Naive B cell (primary cell): ENCODE measurements at regions not wholly inside any gene's neighbourhood (a gene's known extent, or its start where the extent isn't known, plus 50 kb on each side); places are given as distances from the start of the nearest gene placed in this dataset.
"Not testable (repeated sequence)": the region's sequence is repeated elsewhere in the genome, so short reads cannot be mapped to it uniquely, and the experiment has no call there.

Experiments
- ATAC-seq, 2 donors: fragments of 150-1000 bp; cut with Tn5 transposase; 2 replicates each; pipeline ENCODE4 v1.10.0; 2021; ENCODE audit warnings: low read depth in 2 of 2, mild to moderate bottlenecking in 2 of 2, moderate library complexity in 2 of 2
- DNase-seq: peaks from one replicate; pipeline ENCODE4 v3.0.0; 2022
- H3K27ac Mint-ChIP-seq, 6 donors: one replicate each; pipeline ENCODE4 v1.8.0; 2020 to 2022; ENCODE audit warnings: mild to moderate bottlenecking in 6 of 6, mixed read lengths in 6 of 6, moderate library complexity in 5 of 6, inconsistent platforms in 2 of 6
- H3K27me3 Mint-ChIP-seq, 3 donors: one replicate each; pipeline ENCODE4 v1.8.0; 2021 to 2022; ENCODE audit warnings: mixed read lengths in 3 of 3, mild to moderate bottlenecking in 1 of 3
- H3K36me3 Mint-ChIP-seq, 2 donors: one replicate each; pipeline ENCODE4 v1.8.0; 2020 to 2022; ENCODE audit warnings: mixed read lengths in 2 of 2, inconsistent platforms in 1 of 2, mild to moderate bottlenecking in 1 of 2
- H3K4me1 Mint-ChIP-seq, 3 donors: one replicate each; pipeline ENCODE4 v1.8.0; 2020 to 2022; ENCODE audit warnings: mixed read lengths in 3 of 3, inconsistent platforms in 1 of 3, mild to moderate bottlenecking in 1 of 3, moderate library complexity in 1 of 3
- H3K4me3 Mint-ChIP-seq, 8 donors: one replicate each; pipeline ENCODE4 v1.8.0; 2020 to 2022; ENCODE audit warnings: mild to moderate bottlenecking in 8 of 8, mixed read lengths in 8 of 8, moderate library complexity in 8 of 8, inconsistent platforms in 2 of 8
- H3K9me3 Mint-ChIP-seq, 7 donors: one replicate each; pipeline ENCODE4 v1.8.0; 2020 to 2022; ENCODE audit warnings: mixed read lengths in 7 of 7, mild to moderate bottlenecking in 5 of 7, inconsistent platforms in 2 of 7, moderate library complexity in 1 of 7

- H3K9me3 Mint-ChIP-seq = no peaks in the 10 kb centered on the region
- H3K27me3 Mint-ChIP-seq = peaks cover 4 to 19% (median 7%) of the 10 kb centered on the region in 3 donors
- no peaks in the 10 kb centered on the region for H3K36me3 Mint-ChIP-seq
- H3K27ac Mint-ChIP-seq = no peak overlapping the region
- DNase-seq (no peak), ATAC-seq (no peak)
- no peaks in the 10 kb centered on the region for H3K4me1 Mint-ChIP-seq
- H3K4me3 Mint-ChIP-seq = no peak overlapping the region
Measured at GRCh38 chr11:130526846-130527245, 78.4 kb downstream of the ADAMTS15 start.

GRCh38 chr11:130527636-130528297 lies 79.3 kb downstream of the ADAMTS15 start:
- Mint-ChIP-seq H3K36me3 (no peaks in the 10 kb centered on the region), H3K27me3 (peaks cover 4 to 19% (median 7%) of the 10 kb centered on the region in 3 donors), H3K9me3 (no peaks in the 10 kb centered on the region)

GRCh38 chr11:130528298-130529261 lies 80.1 kb downstream of the ADAMTS15 start:
- H3K36me3 Mint-ChIP-seq = no peaks in the 10 kb centered on the region
- no peaks in the 10 kb centered on the region for H3K9me3 Mint-ChIP-seq
- peaks cover 4 to 16% (median 5%) of the 10 kb centered on the region in 3 donors for H3K27me3 Mint-ChIP-seq
- H3K4me1 Mint-ChIP-seq = no peaks in the 10 kb centered on the region
- DNase-seq (no peak), ATAC-seq (no peak)
- H3K27ac Mint-ChIP-seq = peak overlapping the region in 1 of 6 donors; percentile 49
- H3K4me3 Mint-ChIP-seq = no peak overlapping the region

More at GRCh38 chr11:130527636-130528297, 79.3 kb downstream of the ADAMTS15 start:
- no peak overlapping the region for H3K4me3 Mint-ChIP-seq
- no peak for DNase-seq
- no peaks in the 10 kb centered on the region for H3K4me1 Mint-ChIP-seq
- no peak for ATAC-seq
- no peak overlapping the region for H3K27ac Mint-ChIP-seq

- ATAC-seq (no peak), DNase-seq (no peak)
- no peak overlapping the region for H3K4me3 Mint-ChIP-seq
- no peak overlapping the region for H3K27ac Mint-ChIP-seq
- H3K27me3 Mint-ChIP-seq = peaks cover 0 to 13% (median 4%) of the 10 kb centered on the region in 3 donors
- no peaks in the 10 kb centered on the region for H3K4me1 Mint-ChIP-seq
- H3K36me3 Mint-ChIP-seq = no peaks in the 10 kb centered on the region
- no peaks in the 10 kb centered on the region for H3K9me3 Mint-ChIP-seq
Measured at GRCh38 chr11:130529366-130529765, 80.9 kb downstream of the ADAMTS15 start.

GRCh38 chr11:130531061-130531460 lies 82.6 kb downstream of the ADAMTS15 start:
- Mint-ChIP-seq H3K36me3 (no peaks in the 10 kb centered on the region), H3K4me1 (no peaks in the 10 kb centered on the region), H3K4me3 (no peak overlapping the region), H3K27ac (no peak overlapping the region), H3K9me3 (peaks cover 0 to 3% (median 0%) of the 10 kb centered on the region in 7 donors), H3K27me3 (peaks cover 0 to 17% (median 8%) of the 10 kb centered on the region in 3 donors)
- ATAC-seq (no peak), DNase-seq (no peak)

GRCh38 chr11:130533113-130533798 lies 84.8 kb downstream of the ADAMTS15 start:
- Mint-ChIP-seq H3K9me3 (peaks cover 0 to 3% (median 0%) of the 10 kb centered on the region in 7 donors), H3K4me1 (no peaks in the 10 kb centered on the region), H3K36me3 (no peaks in the 10 kb centered on the region), H3K27ac (no peak overlapping the region), H3K27me3 (peaks cover 0 to 8% (median 6%) of the 10 kb centered on the region in 3 donors), H3K4me3 (no peak overlapping the region)
- ATAC-seq (no peak), DNase-seq (no peak)

GRCh38 chr11:130533871-130534270 lies 85.4 kb downstream of the ADAMTS15 start:
- Mint-ChIP-seq H3K4me1 (no peaks in the 10 kb centered on the region), H3K4me3 (no peak overlapping the region), H3K27me3 (peaks cover 1 to 8% (median 4%) of the 10 kb centered on the region in 3 donors), H3K9me3 (peaks cover 0 to 3% (median 0%) of the 10 kb centered on the region in 7 donors), H3K36me3 (no peaks in the 10 kb centered on the region), H3K27ac (no peak overlapping the region)
- ATAC-seq = no peak
- DNase-seq = no peak

GRCh38 chr11:130534551-130534950 lies 86.1 kb downstream of the ADAMTS15 start:
- H3K9me3 Mint-ChIP-seq = peaks cover 0 to 4% (median 0%) of the 10 kb centered on the region in 7 donors
- peak overlapping the region in 1 of 6 donors; percentile 19 for H3K27ac Mint-ChIP-seq
- no peak for DNase-seq
- no peaks in the 10 kb centered on the region for H3K36me3 Mint-ChIP-seq
- H3K4me3 Mint-ChIP-seq = no peak overlapping the region
- ATAC-seq = no peak
- no peaks in the 10 kb centered on the region for H3K4me1 Mint-ChIP-seq
- H3K27me3 Mint-ChIP-seq = peaks cover 4 to 11% (median 8%) of the 10 kb centered on the region in 3 donors

- peaks cover 4 to 15% (median 11%) of the 10 kb centered on the region in 3 donors for H3K27me3 Mint-ChIP-seq
- H3K36me3 Mint-ChIP-seq = no peaks in the 10 kb centered on the region
- H3K9me3 Mint-ChIP-seq = peaks cover 0 to 6% (median 0%) of the 10 kb centered on the region in 7 donors
Measured at GRCh38 chr11:130535520-130535919, 87.1 kb downstream of the ADAMTS15 start.

GRCh38 chr11:130536106-130537040 lies 87.9 kb downstream of the ADAMTS15 start:
- peaks cover 4 to 15% (median 7%) of the 10 kb centered on the region in 3 donors for H3K27me3 Mint-ChIP-seq

More at GRCh38 chr11:130535520-130535919, 87.1 kb downstream of the ADAMTS15 start:
- no peak for ATAC-seq
- no peaks in the 10 kb centered on the region for H3K4me1 Mint-ChIP-seq
- peak overlapping the region in 1 of 6 donors; percentile 81 for H3K27ac Mint-ChIP-seq
- no peak for DNase-seq
- no peak overlapping the region for H3K4me3 Mint-ChIP-seq

GRCh38 chr11:130539680-130540079 lies 91.2 kb downstream of the ADAMTS15 start:
- not testable (repeated sequence) for ATAC-seq, H3K9me3 Mint-ChIP-seq, H3K4me1 Mint-ChIP-seq, H3K36me3 Mint-ChIP-seq, DNase-seq, H3K4me3 Mint-ChIP-seq, H3K27ac Mint-ChIP-seq
- H3K27me3 Mint-ChIP-seq = peaks cover 8 to 15% (median 9%) of the 10 kb centered on the region in 3 donors

More at GRCh38 chr11:130536106-130537040, 87.9 kb downstream of the ADAMTS15 start:
- ATAC-seq = no peak
- no peak overlapping the region for H3K27ac Mint-ChIP-seq
- no peaks in the 10 kb centered on the region for H3K36me3 Mint-ChIP-seq
- peak overlapping the region in 1 of 8 donors; percentile 74 for H3K4me3 Mint-ChIP-seq
- H3K4me1 Mint-ChIP-seq = no peaks in the 10 kb centered on the region
- DNase-seq = no peak
- peaks cover 0 to 10% (median 0%) of the 10 kb centered on the region in 7 donors for H3K9me3 Mint-ChIP-seq

- no peaks in the 10 kb centered on the region for H3K36me3 Mint-ChIP-seq
- peaks cover 8 to 19% (median 10%) of the 10 kb centered on the region in 3 donors for H3K27me3 Mint-ChIP-seq
- H3K4me1 Mint-ChIP-seq = no peaks in the 10 kb centered on the region
- no peak overlapping the region for H3K4me3 Mint-ChIP-seq
- DNase-seq = no peak
- H3K9me3 Mint-ChIP-seq = peaks cover 0 to 7% (median 2%) of the 10 kb centered on the region in 7 donors
- no peak overlapping the region for H3K27ac Mint-ChIP-seq
- ATAC-seq = no peak
Measured at GRCh38 chr11:130544266-130544665, 95.8 kb downstream of the ADAMTS15 start.
